Endothelial cell of umbilical vein (primary cell): ENCODE measurements at regions not wholly inside any gene's neighbourhood (a gene's known extent, or its start where the extent isn't known, plus 50 kb on each side); places are given as distances from the start of the nearest gene placed in this dataset.
A peak's percentile ranks its signal among the peaks of the same experiment; 100 is the strongest.

Experiments used
- BruUV-seq: library from RNA; stranded (reverse); fragments of 400-500 nt; replicated peaks from 2 replicates; lab custom pipeline; 2021; lab: Mats Ljungman, UMichigan
- CTCF ChIA-PET: fragments of 300-600, 350-600 bp; sonication (Branson Sonifier 250); formaldehyde crosslinking; loops from one replicate; lab custom pipeline; 2021; ENCODE audit warnings: antibody characterized with exemption, inconsistent platforms; lab: Charles Lee
- POLR2A ChIA-PET: fragments of 300-600, 350-600 bp; sonication (Branson Sonifier 250); formaldehyde crosslinking; loops from one replicate; lab custom pipeline; 2021; ENCODE audit warnings: antibody characterized with exemption, inconsistent platforms; lab: Charles Lee
- DNase-seq: peaks from one replicate; pipeline ENCODE4 v3.0.0-alpha.2; 2011; ENCODE audit warnings: low read depth, low spot score
- FAIRE-seq: peaks from 2 replicates; lab custom pipeline; 2011; peaks lifted over from hg19 to GRCh38; lab: Jason Lieb, UNC
- H2AFZ ChIP-seq: 2 replicates; pipeline ENCODE4 v1.6.0; 2012; ENCODE audit warnings: low read depth, low read length, control low read depth, inconsistent platforms
- H3K27ac ChIP-seq: 2 replicates; pipeline ENCODE4 v1.5.1; 2011; ENCODE audit warnings: low read depth, mild to moderate bottlenecking, control low read depth, low read length, moderate library complexity; ENCODE audit not compliant: insufficient read depth
- H3K27me3 ChIP-seq, 2 experiments: 2 replicates each; pipeline versions ENCODE4 v1.6.0 to v1.6.1; 2011; ENCODE audit warnings: low read length in 2 of 2, mixed read lengths in 1 of 2; ENCODE audit not compliant: control insufficient read depth in 2 of 2, insufficient read depth in 2 of 2
- H3K36me3 ChIP-seq, 2 experiments: 2 replicates in 1 of 2; 3 replicates in 1 of 2; pipeline ENCODE4 v1.5.1; 2011; ENCODE audit warnings: low read length in 2 of 2, mild to moderate bottlenecking in 1 of 2, moderate library complexity in 1 of 2; ENCODE audit not compliant: control insufficient read depth in 2 of 2, insufficient read depth in 2 of 2; ENCODE audit errors: extremely low read depth in 1 of 2
- H3K4me1 ChIP-seq: 3 replicates; pipeline ENCODE4 v1.5.1; 2011; ENCODE audit warnings: mild to moderate bottlenecking, low read length; ENCODE audit not compliant: control insufficient read depth, insufficient read depth; ENCODE audit errors: extremely low read depth
- H3K4me2 ChIP-seq: 2 replicates; pipeline ENCODE4 v1.6.1; 2011; ENCODE audit warnings: low read length, control low read depth, mixed read lengths; ENCODE audit not compliant: insufficient read depth
- H3K4me3 ChIP-seq, 3 experiments: fragments of 200-600 bp in 1 of 3; sonication (generic), shearing (Covaris generic) in 1 of 3; replicated peaks in 1 of 3; 2 replicates each; pipeline ENCODE4 v1.5.1; 2011 to 2016; ENCODE audit warnings: control low read depth in 3 of 3, low read length in 3 of 3, mild to moderate bottlenecking in 2 of 3, inconsistent platforms in 1 of 3, low read depth in 1 of 3, moderate library complexity in 1 of 3; ENCODE audit not compliant: insufficient read depth in 1 of 3
- H3K79me2 ChIP-seq: 2 replicates; pipeline ENCODE4 v1.6.0; 2012; ENCODE audit warnings: low read length, inconsistent platforms; ENCODE audit not compliant: control insufficient read depth, insufficient read depth
- H3K9ac ChIP-seq: replicated peaks from 2 replicates; pipeline ENCODE3; 2011; ENCODE audit warnings: low read length, control low read depth; ENCODE audit not compliant: insufficient read depth; ENCODE audit errors: extremely low read depth
- H3K9me1 ChIP-seq: replicated peaks from 3 replicates; pipeline ENCODE4 v1.6.0; 2011; ENCODE audit warnings: mild to moderate bottlenecking, low read length; ENCODE audit not compliant: control insufficient read depth, insufficient read depth; ENCODE audit errors: extremely low read depth
- H3K9me3 ChIP-seq: replicated peaks from 2 replicates; pipeline ENCODE4 v1.5.1; 2012; ENCODE audit warnings: low read length, inconsistent platforms; ENCODE audit not compliant: control insufficient read depth, insufficient read depth
- H4K20me1 ChIP-seq: replicated peaks from 2 replicates; pipeline ENCODE3; 2011; ENCODE audit warnings: mild to moderate bottlenecking, low read length; ENCODE audit not compliant: control insufficient read depth, insufficient read depth; ENCODE audit errors: extremely low read depth
- CTCF ChIP-seq, 2 donors: IDR thresholded peaks; 1 replicate in 1 of 2; 2 replicates in 1 of 2; pipeline ENCODE4 v1.5.1; 2011; ENCODE audit warnings: low read length in 2 of 2, mild to moderate bottlenecking in 2 of 2, moderate library complexity in 2 of 2, control low read depth in 1 of 2, inconsistent platforms in 1 of 2, low read depth in 1 of 2; ENCODE audit not compliant: insufficient read depth in 1 of 2; ENCODE audit errors: extremely low read depth in 1 of 2
- EZH2 ChIP-seq: IDR thresholded peaks from 2 replicates; pipeline ENCODE4 v1.6.1; 2012; ENCODE audit warnings: borderline replicate concordance, low read depth, mild to moderate bottlenecking, moderate library complexity, low read length, inconsistent platforms; ENCODE audit not compliant: severe bottlenecking
- FOS ChIP-seq: IDR thresholded peaks from 2 replicates; pipeline ENCODE4 v1.6.1; 2011; ENCODE audit warnings: mild to moderate bottlenecking, low read length, moderate library complexity, borderline replicate concordance; ENCODE audit not compliant: insufficient read depth
- GATA2 ChIP-seq: IDR thresholded peaks from 2 replicates; pipeline ENCODE4 v1.7.0; 2011; ENCODE audit warnings: low read depth, mild to moderate bottlenecking, moderate library complexity, mixed read lengths, low read length; ENCODE audit not compliant: insufficient read length, insufficient read depth
- JUN ChIP-seq: IDR thresholded peaks from 2 replicates; pipeline ENCODE4 v1.6.1; 2011; ENCODE audit warnings: borderline replicate concordance, low read depth; ENCODE audit not compliant: insufficient read length, insufficient read depth
- MAX ChIP-seq: IDR thresholded peaks from 2 replicates; pipeline ENCODE4 v1.6.1; 2011; ENCODE audit not compliant: insufficient read depth, insufficient read length
- MYC ChIP-seq: IDR thresholded peaks from one replicate; pipeline ENCODE4 v1.6.1; 2011; ENCODE audit warnings: mild to moderate bottlenecking, low read depth, low read length
- POLR2A ChIP-seq: IDR thresholded peaks from 2 replicates; pipeline ENCODE4 v1.6.1; 2012; ENCODE audit warnings: low read depth, mild to moderate bottlenecking, control low read depth, low read length
- POLR2AphosphoS5 ChIP-seq: IDR thresholded peaks from 2 replicates; pipeline ENCODE4 v1.6.1; 2012; ENCODE audit warnings: low read depth, mild to moderate bottlenecking, control low read depth, low read length, moderate library complexity; ENCODE audit not compliant: insufficient read depth
- dilution Hi-C: fragments of 300-500 bp; cut with MboI; formaldehyde crosslinking; loops from one replicate; pipeline ENCODE4 v1.15.0; 2019; ENCODE audit warnings: low sequenced_read_pairs; ENCODE audit not compliant: extremely low pct_ligation_motif_present
- intact Hi-C: fragments of 100-400 bp; cut with micrococcal nuclease; formaldehyde crosslinking; loops from one replicate; pipeline ENCODE4 v1.10.0; 2022

DNA sequence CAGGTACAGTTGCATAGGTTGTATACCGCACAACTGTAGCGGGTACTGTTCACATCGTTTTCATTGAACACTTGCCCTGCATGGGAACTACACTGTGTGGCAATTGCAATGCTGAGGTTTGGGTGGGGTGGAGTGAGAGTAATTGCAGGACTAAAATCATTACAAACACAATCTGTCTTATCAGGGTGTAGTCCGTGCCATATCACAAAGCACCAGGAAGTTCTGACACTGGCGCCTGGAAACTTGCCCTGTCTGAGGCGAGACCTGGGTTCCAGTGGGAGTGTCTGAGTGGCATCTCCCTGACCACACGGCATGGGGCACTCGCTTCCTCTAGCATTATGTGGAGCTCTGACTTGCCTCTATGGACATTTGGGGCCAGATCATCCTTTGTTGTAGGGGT lies 153.4 kb downstream of the RGS9 start:
- intact Hi-C loops (loop anchor here (5.0 kb wide), 1 partner anchor 627 kb away; no protein-coding TSS in a partner anchor), dilution Hi-C loops (no loop called here)
- Histone ChIP-seq H3K4me3 (no peak overlapping the region), H3K27me3 (no peaks in the 10 kb centered on the region), H3K9me3 (no peaks in the 10 kb centered on the region), H3K27ac (no peak overlapping the region), H3K4me2 (peak overlapping the region; percentile 50), H3K36me3 (no peaks in the 10 kb centered on the region), H3K4me1 (peaks cover 24% of the 10 kb centered on the region), H4K20me1 (no peaks in the 10 kb centered on the region), H2AFZ (peak overlapping the region; percentile 9), H3K79me2 (no peaks in the 10 kb centered on the region), H3K9ac (no peak overlapping the region), H3K9me1 (no peaks in the 10 kb centered on the region)
- ChIA-PET POLR2A (no interaction called here), CTCF (interaction anchor here (5.5 to 7.6 kb wide), 2 partner anchors 58 to 874 kb away, joined by 56 to 119 read pairs; no protein-coding TSS in a partner anchor)
- FAIRE-seq (no peak), DNase-seq (no peak)
- TF ChIP-seq CTCF (IDR thresholded peaks at IDR 0.05; ENCODE audit: extremely low read depth in 1 of 2, insufficient read depth in 1 of 2, low read depth in 1 of 2, low read length in 2 of 2) (no peak), JUN (no peak), GATA2 (no peak), POLR2AphosphoS5 (no peak), EZH2 (no peak), POLR2A (no peak), MYC (no peak), FOS (no peak), MAX (no peak)
- BruUV-seq, result no TSS peak
